Fibroblast of peridontal ligament (primary cell): ENCODE measurements at regions not wholly inside any gene's neighbourhood (a gene's known extent, or its start where the extent isn't known, plus 50 kb on each side); places are given as distances from the start of the nearest gene placed in this dataset.
A peak's percentile ranks its signal among the peaks of the same experiment; 100 is the strongest.

Experiments
- DNase-seq: peaks from one replicate; pipeline ENCODE4 v3.0.0-alpha.2; 2010; ENCODE audit errors: extremely low read depth

DNA sequence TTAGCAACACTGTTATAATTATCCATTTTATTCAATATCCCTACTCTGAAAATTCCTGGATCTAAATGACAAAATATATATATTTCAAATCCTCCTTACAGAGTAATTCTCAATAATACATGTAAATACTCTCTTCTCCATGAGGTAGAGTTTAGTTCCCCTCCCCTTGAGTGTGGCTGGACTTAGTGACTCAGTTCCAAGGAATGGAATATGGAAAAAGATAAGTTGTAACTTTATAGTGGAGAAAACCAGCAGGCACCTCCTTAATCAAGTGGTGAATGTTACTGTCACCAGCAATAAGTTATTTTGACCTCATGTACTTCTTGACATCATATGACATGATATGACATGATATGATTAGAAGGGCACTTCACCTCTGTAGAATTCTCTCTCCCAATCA lies 302.0 kb downstream of the RAB28 start:
- no peak for DNase-seq

DNA sequence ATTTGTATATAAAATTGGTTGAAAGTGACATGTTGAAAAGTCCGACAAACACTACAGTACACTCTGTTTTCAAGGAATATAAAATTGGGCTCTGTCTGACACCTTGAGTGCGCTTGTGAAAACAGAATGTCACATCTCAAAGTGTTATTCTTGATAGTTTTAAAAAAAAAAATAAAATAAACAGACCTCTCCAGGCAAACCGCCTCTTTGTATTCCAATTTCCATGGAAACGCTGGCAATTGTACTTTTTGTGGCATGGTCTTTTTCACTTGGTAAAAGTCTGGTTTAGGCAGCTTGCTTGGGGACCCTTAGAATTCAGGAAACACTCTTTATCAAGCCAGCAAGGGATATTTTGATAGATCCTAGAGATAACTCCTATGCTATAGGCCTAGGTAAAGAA lies 302.5 kb downstream of the RAB28 start:
- DNase-seq: no peak

DNA sequence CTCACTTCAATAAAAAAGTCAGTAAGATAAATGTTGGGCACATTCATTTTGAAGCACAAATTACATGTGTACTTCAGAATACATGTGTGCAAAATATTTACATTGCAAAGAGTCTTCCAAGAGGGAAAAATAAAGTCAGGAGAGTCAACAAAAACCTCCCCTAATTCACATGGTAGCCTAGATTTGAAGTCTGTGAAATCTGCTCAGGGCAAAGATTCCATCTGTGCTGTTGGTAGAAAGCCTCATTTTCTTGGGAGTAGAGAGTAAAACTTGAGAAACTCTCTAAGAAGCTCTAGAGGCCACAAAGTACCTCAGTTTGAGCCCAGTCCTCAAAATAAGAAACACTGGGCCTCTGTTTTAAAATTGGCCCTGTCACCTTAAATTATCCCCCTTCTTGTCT lies 303.4 kb downstream of the RAB28 start:
- DNase-seq: no peak

DNA sequence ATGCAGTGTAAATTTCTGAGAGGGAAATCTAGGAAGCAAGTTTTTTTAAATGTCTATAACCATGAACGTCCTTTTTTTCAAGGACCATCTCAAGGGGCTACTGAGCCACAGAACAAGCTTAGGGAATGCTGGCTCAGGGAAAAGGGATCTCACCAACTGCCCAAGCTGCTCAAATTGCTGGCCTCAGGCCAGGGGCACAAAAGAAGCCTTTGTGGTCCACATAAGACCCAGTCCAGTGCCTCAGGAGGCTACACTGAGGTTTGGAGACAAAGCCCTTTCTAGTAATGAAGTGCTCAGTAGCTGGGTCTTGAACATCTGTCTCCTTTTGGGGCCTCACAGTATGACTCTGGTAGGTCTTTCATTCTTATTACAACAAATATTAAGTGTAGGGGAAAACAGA lies 305.5 kb downstream of the RAB28 start:
- no peak for DNase-seq

DNA sequence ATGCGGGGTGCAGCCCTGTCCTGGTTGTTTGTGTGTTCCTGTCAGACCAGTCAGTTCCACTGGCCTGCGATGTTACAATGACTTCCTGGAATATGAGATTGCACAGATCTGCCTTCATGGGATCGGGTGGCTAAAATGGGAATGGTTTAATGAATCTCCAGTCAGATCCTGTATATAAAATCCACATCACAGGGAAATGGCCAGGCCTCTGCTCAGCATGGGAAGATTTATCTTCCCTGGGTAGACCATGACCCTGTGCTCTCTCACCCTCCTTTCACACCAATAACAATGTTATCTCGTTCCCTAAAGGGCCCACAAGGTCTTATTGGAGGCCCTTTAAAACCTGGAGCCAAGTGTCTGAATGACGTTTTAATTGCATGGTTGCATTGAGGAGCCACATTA lies 307.4 kb downstream of the RAB28 start:
- no peak for DNase-seq

DNA sequence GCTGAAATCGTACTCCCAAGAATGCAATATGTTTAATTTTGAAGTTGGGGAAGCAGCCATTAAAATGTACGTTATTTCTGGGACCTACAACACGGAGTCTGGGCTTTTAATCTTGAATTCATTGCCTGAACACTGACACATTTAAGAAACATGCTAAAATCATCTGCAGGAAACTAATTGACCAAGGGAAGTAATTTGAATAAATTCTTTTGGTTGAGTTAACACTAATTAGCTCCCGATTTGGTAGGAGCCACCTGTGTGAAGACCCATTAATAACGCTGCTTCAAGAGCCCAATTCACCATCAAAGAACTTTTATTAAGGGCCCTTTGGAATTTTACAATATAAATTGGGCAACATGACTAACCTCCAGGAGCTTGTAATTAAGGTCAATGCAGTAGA lies 309.2 kb downstream of the RAB28 start:
- no peak for DNase-seq

DNA sequence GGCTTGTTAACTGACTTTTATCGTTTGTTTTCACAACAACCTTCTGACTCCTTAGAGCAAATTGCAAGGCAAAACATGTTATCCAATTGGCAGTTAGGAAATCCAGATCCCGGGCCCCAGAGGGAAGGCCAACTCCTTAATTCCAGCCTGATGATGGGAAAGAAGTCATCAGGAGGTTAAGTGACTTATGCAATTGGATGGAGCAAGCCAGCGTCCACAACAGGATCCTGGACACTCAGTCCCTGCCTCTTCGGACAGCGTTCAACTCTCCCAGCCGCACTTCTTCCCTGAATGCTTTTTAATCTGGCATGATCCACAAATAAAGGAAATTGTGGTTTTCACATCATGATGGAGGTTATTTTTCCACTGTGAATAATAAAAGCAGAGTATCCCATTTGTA lies 310.1 kb downstream of the RAB28 start:
- no peak for DNase-seq

DNA sequence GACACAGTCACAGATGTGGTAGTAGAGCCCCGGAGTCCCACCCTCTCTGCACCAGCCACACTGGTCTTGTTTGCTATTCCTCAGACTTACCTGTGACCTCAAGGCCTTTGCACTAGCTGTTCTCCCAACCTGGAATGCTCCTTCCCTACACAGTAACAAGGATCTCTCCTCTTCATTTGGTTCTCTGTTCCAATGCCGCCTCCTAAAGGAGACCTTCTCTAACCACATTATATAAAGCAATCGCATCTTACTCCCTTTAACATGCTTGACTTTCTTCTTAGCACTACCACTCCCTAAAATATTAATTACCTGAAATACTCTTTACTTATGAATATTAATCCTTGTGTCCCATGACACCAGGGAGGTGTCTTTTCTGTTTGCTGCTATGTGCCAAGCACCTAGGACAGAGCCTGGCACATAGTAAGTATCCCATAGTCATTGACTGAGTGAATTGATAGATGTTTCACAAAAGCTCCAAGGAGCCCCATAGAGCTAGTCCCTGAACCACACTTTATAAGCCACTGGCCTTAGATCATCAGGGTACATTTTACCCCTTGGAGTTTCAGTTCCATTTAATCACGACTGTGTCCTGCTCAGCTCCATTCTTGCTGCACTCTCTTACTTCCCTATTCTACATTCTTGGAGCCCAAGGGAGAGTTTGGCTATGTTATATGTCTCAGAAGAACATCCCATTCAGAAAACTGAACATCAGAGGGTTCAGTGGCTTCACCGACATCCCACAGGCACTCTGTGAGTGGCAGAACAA lies 312.7 kb downstream of the RAB28 start:
- no peak for DNase-seq

DNA sequence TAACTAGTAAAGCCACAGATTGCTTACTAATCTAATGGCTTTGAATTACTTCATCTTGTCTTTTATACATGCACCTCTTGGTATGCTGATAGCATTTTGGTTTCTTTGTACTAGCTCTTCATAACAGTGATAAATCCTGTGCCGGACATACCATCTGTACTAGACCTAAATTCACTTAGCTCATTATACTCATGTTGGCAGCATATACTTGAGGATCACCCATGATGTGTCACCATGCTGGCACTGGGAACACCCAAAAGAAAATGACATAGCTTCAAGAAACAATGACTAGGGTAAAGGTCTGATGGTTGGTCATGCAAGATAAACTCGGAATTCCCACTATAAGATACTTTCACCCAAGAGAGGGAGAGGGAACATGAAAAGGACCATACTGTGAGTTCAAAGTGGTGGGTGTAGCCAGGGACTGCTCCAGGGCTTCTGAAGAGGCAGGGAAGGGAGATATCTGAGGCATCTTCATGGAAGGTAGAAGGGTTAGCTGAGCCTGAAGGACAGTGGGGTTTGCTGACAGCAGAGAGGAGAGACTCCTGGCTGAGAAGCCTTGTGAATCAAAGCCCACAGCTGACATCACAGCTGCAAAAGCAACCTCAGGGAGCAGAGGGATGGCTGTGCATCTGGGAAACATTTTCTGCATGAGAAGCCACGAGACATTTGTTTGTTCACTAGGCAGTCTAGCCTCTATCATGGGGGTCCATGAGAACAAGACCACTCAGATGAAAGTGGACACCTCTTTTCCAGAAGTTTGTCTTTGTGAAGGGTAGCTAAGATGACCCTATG lies 314.2 kb downstream of the RAB28 start:
- no peak for DNase-seq

DNA sequence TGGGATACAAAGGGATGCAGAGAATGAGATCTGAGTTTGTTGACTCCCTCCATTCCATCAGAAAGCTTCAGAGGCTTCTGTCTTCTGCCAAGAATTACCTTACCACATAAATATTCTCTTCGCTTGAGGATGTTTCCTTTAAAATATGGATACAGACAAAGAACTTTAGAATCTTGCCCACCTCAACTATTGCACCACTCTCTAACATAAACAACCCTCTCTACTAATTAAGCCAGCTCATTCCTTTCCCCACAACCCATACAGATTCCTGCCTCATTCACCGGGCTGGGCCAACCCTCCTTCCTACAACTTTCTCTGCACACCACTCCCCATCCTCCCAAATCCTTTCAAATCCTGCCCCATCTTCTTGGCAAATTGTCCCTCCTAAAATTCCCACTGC lies 315.8 kb downstream of the RAB28 start:
- no peak for DNase-seq

DNA sequence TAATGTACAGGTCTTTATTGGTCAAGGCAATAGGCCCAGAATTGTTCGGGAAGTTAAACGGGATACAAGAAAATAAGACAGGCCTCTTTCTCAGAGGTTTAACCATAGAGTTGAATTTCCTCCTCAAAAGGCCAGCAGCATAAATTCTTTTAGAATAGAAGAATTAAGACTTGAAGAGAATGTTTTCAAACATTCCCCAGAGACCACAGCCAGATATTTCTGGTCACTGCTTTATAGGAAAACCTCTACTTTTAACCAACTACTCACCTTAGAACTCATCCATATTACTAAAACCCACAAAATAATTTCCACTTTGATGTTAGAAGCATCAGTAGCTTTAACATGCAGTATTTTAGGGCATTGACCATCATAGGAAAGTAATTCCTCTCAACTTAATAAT lies 317.9 kb downstream of the RAB28 start:
- DNase-seq: no peak

DNA sequence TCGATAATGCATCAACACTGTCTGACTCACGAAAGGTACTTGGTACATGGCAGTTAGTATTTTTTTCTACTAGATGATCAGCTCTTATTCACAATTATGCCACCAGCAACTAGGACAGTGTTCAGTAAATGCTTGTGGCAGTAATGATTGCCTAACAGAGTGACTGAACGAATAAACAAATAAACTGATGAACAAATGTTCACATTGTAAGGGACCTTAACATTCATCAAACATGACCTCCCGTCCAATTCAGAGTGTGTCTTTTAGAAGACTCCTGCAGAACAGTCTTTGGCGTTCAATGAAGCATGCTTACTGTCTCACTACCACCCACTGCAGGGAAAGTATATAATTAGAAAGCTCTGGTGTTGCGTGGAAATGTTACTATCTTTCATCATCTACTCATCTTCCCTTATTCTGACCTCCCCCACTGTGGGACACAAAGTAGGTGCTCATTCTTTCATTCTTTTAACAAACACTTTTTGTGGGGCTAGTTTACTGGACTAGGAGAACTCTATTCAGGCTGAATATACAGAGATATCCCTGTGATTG lies 319.3 kb downstream of the RAB28 start:
- no peak for DNase-seq

DNA sequence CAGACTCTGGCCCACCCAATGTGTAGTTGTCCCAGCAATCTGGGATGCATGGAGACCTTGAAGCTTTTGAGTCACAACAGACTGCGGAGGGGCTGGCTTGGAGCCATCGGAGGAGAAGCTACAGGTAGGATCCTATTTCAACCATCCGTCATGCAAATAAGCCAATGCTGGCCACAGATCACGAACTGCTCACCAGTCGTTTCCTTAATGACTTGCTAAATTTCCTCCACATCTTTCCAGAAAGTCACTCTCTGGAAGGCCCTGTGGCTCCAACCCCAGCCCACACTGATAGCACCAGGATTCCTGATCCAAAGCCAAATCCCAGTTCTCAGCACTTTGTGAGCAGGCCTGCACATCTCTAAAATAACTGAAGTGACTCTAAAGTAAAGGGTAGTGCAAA lies 321.3 kb downstream of the RAB28 start:
- no peak for DNase-seq

DNA sequence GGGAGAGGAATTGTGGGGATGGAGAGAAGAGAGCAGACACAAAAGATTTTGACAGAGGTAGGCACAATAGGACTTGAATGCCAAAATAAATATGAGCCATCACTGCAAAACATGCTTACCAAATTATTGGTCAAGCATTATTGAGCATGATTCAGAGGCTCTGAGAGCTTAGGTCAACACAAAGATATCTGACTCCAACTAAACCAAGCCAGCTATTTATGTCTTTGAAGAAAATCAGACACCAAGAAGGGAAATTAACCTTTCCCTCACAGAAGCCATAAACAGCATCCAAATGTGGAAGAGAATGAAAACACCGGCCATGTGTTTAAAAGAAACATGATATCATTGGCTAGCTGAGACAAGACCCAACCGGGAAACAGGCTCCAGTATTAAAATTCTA lies 323.2 kb downstream of the RAB28 start:
- peak; percentile 7 for DNase-seq

DNA sequence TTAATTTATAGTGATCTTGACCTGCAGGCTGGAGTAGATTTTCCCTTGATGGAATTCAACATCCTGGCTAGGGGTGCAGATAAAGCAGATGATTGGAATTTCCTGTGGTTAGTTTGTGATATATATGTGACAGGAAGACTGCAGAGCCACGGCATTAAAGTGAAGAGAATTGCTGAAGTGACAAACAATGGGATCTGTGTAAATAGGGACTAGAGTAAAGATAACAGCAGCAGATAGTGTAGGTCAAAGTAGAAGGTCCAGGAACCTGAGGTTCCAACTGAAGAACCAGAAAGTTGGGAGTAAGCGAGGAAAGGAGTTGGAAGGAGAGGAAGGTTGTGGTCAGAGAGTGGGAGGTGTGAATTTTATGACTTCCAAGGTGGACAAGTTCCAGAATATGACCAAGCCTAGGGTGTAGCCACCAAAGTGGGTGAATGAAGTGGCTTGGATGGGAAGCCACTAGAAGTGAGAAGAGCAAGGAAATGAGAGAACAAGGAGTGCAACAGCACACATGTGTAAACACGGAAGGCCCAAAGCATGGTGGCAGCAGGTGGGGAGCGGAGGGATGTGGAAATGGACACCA lies 325.0 kb downstream of the RAB28 start:
- no peak for DNase-seq

DNA sequence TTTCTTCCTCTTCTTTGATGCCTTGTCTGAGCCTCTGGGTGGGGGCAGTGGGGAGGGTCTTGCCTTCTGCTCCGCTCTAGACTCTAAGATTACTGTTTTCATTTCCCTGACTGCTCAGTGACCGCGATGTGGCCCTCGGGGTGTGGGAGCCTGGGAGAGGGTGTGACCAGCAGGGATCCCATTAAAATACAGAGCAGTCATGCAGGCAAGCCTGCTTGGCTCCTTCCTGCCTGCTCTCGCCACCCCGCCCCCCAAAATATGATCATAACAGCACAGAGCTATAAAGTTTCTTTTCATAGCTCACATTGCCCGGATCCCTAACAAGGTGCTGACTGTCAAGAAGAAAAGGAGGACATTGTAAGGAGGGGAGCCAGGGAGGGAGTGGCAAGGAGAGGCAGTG lies 332.9 kb downstream of the RAB28 start:
- no peak for DNase-seq

DNA sequence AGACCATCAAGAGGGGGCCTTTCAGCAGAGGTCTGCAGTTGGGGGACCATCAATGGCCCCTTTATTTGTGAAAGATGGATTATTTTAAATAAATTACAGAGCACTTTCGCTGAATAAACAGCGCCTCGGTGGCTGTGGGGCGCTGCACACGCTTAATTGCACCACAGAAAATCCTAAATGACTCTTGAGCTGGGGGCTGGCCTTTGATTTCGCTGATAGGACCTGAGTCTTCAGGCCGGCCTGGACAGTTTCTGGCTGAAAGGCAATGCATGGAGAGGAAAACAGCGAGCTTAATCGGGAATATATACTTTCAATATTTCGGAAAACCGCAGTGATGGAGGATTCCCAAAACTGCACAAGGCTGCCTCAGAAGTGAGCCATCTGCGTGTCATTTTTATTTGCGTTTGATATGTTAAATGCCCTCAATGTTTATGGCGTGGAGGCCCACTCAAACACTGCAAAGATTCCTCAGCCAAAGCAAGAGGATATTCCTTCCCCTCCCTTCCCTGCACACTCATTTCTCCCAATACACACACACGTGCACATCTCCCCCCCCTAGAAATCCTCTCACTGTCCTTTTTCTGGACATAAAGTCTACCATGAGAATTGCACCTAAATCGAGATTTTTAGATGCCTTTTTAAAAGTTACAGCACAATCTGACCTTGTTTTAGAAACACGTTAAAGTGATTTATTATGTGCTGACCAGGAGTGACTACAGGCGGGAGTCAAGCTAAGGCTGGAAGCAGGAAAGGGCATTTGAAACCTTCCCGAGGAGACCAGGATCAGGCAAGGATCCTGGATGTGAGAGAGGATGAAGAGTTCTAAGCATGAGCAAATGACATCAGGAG lies 340.7 kb downstream of the RAB28 start:
- no peak for DNase-seq

DNA sequence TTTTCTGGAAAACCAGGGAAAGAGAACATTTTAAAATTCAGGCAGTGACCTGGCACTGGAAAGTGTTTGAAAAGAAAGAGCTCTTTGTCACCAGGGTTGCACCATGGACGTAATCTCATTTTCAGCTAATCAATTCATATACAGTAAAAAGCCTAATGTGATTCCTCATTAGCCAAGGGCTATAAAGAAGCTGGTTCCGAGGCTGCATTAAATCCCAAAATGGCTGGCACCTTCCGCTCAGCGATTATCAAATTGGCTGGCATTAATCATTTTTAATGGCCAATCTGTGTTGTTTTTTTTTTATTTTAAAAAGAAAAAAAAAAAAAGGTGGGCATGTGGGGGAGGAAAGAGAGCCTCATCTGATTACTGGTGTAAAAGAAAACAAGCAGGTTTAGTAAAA lies 341.4 kb downstream of the RAB28 start:
- no peak for DNase-seq

DNA sequence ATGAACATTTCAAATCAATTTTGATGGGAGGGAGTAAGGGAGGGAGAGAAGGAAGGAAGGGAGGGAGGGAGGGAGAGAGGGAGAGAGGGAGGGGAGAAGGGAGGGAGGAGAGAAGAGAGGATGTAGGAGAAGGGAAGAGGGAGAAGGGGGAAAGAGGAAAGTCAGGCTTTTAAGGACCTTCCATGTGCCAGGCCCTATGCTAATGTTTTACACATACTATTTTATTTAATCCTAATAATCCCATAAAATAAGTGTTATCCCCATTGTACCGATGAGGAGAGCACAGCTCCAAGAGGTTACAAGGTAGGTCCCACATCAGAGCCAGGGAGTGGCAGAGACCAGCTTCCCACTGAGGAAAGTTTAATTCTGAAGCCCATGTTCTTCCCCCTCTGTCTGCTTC lies 341.9 kb downstream of the RAB28 start:
- no peak for DNase-seq

DNA sequence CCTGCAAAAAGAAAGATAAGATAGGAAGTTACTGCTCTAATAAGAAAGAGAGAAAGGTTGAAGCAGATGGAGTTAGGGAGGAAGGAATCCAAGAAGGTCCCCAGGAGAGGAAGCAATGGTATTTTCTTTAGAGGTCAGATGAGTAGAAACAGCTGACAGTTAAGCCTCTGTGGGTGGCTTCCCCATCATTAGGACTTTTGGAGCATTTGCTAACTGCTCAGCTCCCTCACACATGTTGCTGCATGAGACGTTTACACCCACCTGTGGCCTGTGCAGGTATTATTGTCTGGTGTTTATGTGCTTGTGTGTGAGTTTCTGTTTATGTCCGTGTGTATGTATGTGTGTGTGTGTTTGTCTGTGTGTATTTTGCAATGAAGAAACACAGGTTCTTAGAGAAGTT lies 346.8 kb downstream of the RAB28 start:
- no peak for DNase-seq

DNA sequence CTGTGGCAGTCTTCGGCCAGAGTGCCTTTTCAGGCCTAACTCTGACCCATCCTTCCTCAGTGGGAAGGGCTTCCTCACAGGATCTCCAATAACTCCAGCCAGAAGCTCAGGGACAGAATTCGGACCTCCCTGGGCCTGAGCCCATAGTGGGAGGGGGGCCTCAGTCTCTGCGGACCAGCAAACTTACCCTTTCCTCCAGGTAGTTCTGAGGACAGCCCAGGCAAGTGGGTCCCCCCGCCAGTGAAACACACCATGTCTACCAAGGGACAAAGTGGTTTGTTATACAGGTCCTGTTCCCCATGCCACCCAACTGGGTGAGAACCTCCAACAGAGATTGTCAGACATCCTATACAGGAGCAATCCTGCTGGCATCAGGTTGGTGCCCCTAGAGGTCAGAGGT lies 350.4 kb downstream of the RAB28 start:
- no peak for DNase-seq

DNA sequence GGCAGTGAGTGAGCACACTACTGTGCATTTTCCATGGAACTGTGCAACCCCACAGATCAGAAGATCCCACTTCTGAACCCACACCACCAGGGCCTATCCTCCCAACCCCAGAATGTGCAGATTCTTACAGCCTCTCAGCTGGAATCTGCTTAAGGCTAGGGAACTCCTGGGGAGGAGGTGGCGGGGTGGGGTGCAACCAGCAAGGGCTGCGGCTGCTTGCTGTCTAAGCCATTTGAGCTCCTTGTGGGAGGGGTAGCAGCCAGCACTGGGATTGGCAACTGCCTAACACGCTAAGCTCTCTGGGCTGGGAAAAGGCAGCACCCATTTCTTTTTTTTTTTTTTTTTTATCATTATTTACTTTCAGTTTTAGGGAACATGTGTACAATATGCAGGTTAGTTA lies 353.3 kb downstream of the RAB28 start:
- no peak for DNase-seq
